GM12892 (cell line): ENCODE measurements at regions not wholly inside any gene's neighbourhood (a gene's known extent, or its start where the extent isn't known, plus 50 kb on each side); places are given as distances from the start of the nearest gene placed in this dataset.

Experiments
- POLR2A ChIP-seq: IDR thresholded peaks from 2 replicates; pipeline ENCODE4 v1.6.1; 2011; ENCODE audit warnings: low read depth, low read length, control low read depth
- POLR2AphosphoS5 ChIP-seq: IDR thresholded peaks from 2 replicates; pipeline ENCODE4 v1.6.1; 2011; ENCODE audit warnings: low read depth, low read length, control low read depth
- TAF1 ChIP-seq: IDR thresholded peaks from 2 replicates; pipeline ENCODE4 v1.6.1; 2011; ENCODE audit warnings: low read depth, mild to moderate bottlenecking, control low read depth, low read length, borderline replicate concordance

DNA sequence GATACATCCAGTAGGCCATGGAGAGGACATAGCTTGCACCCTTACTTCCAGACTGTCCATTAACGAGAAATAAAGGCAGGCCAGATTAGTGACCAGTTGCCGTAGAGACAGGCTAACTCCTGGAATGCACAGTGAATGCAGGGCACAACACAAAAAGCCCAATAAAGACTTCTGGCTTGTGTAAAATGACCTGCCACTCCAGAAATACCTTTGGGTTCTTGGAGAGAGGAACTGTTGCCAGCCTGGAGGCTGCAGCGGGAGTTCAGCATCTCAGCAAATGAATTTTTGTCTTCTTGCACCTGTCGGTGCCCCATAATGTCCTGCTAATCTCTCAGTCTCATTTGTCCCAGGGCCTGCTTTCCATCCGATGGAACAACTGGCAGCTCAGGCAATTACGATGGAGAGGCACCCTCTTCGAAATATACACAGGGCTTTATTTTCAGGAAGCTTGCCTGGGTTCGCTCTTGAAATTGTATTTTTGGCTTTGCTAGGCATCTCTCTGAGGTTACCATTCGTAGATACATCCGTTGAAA lies 538.8 kb upstream of the ZNF462 start:
- no peak for TF ChIP-seq POLR2AphosphoS5
- no peak for TF ChIP-seq POLR2A
- TF ChIP-seq TAF1: no peak
